GM21528 (cell line): ENCODE measurements at regions not wholly inside any gene's neighbourhood (a gene's known extent, or its start where the extent isn't known, plus 50 kb on each side); places are given as distances from the start of the nearest gene placed in this dataset.
"Not testable (repeated sequence)": the region's sequence is repeated elsewhere in the genome, so short reads cannot be mapped to it uniquely, and the experiment has no call there.

ENCODE experiments used
- ATAC-seq: cut with Tn5 transposase; IDR thresholded peaks from one replicate; pipeline ENCODE4 v1.9.1; 2021; ENCODE audit warnings: mild to moderate bottlenecking, moderate library complexity; ENCODE audit not compliant: unreplicated experiment, low FRiP score

DNA sequence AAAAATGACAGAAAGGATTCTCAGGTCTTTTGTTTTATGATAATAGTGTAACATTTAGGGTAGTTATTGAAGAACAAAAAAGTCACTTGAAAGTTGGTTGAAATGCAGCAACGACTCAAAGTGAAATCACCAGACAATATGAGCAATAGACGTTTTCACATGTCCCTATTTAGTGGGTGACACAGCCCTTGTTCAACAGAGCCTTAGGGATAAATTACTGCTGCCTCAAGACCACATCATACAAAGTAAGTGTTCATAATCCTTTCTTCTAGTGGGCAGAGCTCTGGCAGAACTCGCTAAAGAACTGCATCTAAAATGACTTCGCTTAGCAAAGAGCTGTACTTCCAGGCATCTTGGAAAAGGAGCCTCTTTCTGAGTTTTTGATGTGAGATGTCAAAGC is 128.5 kb upstream of the LMNTD1 start:
- ATAC-seq: no peak

DNA sequence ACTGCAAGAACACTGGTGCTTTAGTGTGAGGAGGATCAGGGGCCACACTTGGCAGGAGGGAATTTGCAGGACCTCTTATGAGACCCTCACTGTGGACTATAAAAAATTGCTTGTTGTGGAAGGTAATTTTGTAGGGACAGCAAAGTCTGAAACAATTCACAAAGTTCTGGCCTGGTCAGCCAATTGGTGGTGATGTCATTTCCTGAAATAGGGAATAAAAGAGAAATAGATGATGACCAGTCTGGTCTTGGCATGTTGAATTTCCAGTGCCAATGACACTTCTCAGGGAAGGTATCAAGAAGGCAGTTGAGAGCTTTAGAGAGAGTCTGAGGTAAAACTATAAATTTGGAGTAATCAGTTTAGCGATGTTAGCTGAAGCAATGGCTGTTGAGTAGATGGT is 129.3 kb upstream of the LMNTD1 start:
- no peak for ATAC-seq

DNA sequence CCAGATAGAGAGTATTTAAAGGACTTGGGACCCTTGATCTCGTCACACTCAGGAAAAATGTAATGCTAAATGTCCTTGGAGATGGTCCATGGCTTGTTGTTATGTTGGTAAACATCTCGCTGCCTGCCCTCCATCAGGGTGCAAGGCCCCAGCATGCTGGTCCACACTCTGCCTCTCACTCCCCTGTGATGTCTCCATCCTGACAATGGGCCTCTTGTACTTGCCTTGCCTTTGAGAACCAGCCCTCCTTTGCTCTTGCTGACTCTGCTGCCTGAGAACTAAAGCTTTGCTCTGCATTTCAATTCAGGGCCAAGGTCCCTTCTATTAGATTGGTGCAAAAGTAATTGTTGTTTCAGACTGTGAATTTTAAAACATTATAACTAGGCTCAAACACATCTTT is 131.0 kb upstream of the LMNTD1 start:
- ATAC-seq: no peak

DNA sequence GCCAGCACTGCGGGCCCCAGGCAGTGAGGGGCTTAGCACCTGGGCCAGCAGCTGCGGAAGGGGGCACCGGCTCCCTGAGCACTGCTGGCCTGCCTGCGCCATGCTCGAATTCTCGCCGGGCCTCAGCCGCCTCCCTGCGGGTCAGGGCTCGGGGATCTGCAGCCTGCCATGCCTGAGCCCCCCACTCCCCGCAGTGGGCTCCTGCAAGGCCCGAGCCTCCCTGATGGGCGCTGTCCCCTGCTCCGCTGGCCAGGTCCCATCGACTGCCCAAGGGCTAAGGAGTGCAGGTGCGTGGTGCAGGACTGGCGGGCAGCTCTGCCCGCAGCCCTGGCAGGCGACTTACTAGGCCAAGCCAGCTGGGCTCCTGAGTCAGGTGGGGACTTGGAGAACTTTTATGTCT is 133.3 kb upstream of the LMNTD1 start:
- no peak for ATAC-seq

DNA sequence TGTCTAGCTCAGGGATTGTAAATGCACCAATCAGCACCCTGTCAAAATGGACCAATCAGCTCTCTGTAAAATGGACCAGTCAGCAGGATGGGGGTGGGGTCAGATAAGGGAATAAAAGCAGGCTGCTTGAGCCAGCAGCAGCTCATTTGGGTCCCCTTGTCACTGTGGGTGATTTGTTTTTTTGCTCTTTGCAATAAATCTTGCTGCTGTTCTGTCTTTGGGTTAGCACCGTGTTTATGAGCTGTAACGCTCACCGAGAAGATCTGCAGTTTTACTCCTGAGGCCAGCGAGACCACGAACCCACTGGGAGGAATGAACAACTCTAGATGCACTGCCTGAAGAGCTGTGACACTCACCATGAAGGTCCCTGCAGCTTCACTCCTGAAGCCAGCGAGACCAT is 134.1 kb upstream of the LMNTD1 start:
- no peak for ATAC-seq

DNA sequence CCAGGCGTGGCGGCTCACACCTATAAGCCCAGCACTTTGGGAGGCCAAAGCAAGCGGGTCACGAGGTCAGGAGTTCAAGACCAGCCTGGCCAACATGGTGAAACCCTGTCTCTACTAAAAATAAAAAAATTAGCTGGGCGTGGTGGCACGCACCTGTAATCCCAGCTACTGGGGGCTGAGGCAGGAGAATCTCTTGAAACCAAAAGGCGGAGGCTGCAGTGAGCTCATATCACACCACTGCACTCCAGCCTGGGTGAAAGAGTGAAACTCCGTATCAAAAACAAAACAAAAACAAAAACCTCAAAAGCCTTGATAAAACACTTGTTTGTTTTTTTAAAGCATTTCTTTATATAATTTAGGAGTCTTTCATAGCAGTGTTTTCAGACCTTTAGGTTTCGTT is 135.8 kb upstream of the LMNTD1 start:
- not testable (repeated sequence) for ATAC-seq

DNA sequence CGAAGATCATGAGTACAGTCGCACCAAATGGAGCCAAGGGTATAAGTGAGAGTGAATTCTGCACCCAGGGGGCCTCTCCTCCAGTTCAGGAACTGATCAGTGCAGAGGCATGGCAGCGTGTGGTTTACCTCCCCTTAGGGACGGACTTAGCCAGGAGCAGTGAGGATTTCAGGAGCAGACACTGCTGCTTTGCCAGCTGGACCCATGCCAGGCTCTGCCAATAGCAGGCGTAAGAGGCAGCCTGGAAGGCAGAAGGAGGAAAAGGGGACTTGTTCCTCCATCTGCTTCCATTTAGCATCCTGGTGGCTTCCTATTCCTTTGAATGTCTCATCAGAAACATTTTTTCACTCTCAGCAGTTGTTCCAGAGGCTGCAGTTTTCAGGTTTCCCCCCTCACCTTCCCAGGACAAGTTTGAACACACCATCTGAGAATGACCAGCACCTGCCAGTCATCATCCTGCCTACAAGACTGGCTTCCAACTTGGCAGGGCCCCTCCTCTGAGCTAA is 137.0 kb upstream of the LMNTD1 start:
- no peak for ATAC-seq

DNA sequence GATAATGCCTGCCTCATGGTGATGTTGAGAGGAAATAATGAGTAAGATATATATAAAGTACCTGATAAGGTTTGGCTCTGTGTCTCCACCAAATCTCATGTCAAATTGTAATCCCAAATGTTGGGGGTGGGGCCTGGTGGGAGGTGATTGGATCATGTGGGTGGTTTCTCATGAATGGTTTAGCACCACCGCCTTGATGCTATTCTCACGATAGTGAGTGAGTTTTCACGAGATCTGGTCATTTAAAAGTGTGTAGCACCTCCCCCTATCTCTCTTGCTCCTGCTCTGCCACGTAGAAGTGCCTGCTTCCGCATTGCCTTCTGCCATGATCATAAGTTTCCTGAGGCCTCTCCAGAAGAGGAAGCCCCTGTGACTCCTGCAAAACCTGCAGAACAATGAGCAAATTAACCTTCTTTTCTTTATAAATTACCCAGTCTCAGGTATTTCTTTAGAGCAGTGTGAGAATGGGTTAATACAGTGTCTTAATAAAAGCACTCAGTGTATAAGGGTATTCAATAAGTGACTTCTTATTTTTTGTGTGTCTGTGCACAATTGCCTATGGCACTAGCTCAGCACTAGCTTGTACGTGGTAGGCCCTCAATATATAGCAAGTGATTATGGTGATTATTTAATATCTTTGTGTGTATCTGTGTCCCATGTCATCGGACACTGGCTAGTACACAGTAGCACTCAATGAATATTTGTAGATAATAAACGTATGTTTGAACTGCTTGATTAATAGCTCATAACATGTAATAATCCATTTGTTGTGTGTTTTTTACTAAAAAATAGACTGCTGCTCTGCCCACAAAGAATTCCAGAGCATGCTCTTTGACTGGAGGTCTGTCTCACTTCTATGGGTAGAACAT is 138.1 kb upstream of the LMNTD1 start:
- no peak for ATAC-seq

DNA sequence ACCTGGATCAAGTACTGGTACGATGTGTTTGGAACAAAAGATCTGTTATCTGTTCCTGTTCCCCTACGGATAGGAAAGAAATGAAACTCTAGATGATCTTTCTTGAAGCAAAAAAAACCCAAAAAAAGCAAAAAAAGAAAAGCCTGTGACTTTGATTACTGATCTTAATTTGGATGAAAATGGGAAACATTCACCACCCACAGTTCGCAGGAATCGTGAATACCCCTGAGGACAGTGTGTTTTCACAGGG is 138.7 kb upstream of the LMNTD1 start:
- no peak for ATAC-seq

DNA sequence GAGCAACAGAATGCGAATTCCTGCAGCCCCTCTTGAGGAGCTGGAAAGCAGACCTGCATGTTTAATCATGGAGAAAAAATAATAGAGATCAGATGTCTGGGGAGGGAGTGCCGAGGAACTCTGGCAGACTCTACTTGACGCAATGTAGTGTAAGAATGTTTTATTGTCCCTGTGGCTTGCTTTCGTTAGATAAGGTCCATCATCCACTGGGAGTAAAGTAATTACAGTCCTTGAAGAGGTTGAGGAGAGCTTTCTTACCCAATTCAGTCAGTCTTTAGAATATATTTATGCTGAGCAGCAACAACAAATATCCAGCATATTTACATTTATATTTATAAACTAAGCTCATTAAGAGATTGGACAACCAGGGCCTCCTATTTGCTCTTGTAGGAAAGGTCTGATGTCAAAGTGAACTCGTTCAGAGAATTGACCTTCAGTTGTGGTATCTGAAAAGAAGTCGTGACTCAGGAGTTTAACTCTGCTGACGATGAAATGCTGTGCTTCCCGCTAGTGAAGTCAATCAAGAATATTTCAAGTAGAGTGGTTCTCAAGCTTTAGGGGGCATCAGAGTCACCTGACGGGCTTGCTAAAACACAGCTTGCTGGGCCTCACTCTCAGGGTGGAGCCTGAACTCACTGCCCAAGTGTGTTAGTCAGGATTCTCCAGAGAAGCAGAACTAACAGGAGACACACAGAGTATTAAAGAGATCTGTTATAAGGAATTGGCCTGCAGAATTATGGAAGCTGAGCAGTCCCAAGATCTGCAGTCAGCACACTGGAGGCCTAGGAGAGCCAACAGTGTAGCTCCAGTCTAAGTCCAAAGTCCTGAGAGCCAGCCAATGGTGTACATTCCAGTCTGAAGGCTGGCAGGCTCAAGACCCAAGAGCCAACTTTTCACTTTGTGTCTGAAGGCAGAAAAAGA is 139.3 kb upstream of the LMNTD1 start:
- ATAC-seq: no peak

DNA sequence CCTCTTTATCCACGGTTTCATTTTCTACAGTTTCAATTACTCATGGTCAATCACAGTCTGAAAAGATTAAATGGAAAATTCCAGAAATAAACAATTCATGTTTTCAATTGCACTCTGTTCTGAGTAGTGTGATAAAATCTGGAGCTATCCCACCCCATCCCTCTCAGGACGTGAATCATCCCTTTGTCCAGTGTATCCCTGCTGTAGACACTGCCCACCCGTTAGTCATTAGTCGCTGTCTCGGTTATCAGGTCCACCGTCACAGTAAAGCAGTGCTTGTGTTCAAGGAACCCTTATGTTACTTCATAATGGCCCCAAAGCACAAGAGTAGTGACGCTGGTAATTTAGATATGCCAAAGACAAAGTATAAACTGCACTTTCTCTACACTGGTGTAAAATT is 141.0 kb upstream of the LMNTD1 start:
- no peak for ATAC-seq

DNA sequence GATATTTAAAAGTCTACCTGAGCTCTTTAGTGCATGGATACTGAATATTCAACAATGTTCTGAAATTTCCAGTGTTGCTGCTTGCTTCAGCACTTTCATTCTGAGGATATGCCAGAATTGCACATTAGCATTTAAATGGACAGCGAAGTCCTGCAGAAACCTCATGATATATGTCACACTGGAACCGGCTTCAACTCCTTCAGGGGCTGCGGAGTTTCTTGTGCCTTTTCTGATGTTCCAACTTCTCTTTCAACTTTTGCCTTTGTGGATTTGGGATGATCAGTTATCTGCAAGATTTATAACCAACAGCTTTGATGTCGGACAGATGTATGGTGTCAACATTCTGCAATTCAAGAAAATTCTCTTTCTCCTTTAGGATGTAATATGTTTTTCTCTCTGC is 142.5 kb upstream of the LMNTD1 start:
- no peak for ATAC-seq

DNA sequence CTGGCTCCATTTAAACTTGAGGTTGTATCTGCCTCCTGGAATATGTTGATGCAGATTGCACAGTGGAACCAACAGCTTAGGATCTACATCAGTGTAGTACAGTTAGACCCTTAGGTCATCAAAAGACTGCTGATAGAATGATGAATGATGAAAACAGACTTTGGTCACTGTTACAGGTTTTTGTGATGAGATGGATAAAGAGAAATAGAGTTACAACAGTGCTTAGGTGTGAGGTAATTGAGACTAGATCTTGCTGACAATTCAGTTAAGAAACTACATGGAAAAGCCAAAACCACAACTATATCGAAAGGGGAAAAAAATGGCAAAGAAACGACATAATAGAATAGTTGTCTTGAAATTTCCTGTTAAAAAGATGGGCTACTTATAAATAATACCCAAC is 145.7 kb upstream of the LMNTD1 start:
- no peak for ATAC-seq

DNA sequence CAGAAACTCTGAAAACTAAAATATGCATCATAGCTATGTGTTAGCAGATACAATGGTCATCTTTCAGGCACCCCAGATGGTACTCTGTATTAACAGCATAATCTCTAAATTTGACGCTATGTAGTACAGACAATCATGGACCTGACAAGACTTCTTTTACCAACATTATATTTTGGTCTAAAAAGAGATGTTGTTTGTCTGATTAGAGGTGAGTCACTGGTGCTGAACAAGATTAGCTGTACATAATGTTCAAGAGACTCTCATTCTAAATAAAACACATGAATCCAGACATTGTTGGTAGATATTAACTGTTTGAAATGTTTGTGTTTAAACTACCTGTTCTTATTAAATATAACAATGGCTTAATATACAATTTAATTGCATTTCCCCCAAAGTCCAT is 146.4 kb upstream of the LMNTD1 start:
- no peak for ATAC-seq

DNA sequence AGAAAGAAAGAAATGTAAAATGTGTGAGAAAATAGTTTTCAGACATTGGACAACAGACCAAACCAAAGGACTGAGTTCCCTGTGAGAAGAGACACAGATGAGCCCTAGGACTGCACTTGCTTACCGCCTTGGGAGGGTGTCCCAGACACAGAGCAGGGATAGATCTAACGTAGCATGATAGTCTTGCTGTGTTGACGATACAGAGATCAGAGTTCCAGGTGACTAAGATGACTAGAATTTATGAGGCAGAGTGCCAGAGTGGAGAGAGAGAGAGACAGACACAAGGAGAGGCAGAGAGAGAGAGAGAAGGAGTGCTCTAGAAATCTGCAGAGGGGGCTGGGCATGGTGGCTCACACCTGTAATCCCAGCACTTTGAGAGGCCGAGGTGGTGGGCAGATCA is 148.2 kb upstream of the LMNTD1 start:
- no peak for ATAC-seq

DNA sequence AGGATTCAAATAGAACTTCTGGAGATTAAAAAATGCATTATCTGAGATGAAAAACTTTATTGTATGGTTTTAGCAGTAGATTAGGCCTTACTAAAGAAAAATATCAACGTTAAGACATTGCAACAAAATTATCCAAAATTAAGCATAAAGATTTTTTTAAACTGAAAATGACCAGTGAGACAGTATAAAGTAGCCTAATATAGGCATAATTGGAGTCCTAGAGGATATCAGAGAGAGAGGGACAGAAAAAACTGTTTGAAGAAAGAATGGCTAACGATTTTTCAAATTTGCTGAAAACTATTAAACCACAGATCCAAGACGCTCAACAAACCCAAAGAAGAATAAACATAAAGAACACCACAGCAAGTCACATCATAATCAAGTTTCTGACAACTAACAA is 149.5 kb upstream of the LMNTD1 start:
- ATAC-seq: no peak

DNA sequence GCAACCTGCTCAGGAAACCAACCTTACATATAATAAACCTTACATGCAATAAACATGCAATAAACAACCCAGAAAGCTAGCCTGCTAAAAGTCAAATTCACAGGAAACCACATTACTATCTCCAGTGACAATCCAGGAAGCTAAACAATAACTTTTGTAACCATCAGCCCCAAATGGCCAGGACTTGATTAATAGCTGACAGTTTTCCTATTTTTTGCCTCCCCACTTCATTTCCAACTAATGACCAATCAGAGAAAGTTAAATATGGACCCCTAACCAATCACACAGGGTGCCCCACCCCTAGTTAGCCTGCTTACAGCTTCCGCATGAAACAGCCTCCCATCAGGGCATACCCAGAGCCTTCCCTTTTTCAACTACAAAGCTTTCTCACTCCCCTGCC is 152.2 kb upstream of the LMNTD1 start:
- ATAC-seq: no peak

DNA sequence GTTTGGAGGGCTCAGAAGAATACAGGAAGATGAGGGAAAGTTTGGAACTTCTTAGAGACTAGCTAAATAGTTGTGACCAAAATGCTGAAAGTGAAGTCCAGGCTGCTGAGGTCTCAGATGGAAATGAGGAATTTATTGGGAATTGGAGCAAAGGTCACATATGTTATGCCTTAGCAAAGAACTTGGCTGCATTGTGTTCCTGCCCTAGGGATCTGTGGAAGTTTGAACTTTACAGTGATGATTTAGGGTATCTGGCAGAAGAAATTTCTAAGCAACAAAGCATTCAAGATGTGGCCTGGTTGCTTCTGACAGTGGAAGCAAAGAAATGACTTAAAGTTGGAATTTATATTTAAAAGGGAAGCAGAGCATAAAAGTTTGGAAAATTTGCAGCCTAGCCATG is 153.6 kb upstream of the LMNTD1 start:
- not testable (repeated sequence) for ATAC-seq

DNA sequence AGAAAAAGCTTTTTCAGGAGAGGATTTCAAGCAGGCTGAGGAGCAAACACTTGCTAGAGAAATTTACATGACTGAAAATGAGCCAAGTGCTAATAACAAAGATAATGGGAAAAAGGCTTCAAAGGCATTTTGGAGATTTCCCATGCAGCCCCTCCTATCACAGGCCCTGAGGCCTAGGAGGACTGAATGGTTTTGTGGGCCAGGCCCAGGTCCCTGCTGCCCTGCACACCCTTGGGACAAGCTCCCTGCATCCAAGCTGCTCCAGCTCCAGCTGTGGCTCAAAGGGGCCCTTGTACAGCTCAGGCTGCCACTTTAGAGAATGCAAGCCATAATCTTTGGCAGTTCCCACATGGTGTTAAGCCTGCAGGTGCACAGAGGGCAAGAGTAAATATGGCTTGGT is 154.0 kb upstream of the LMNTD1 start:
- ATAC-seq: no peak

DNA sequence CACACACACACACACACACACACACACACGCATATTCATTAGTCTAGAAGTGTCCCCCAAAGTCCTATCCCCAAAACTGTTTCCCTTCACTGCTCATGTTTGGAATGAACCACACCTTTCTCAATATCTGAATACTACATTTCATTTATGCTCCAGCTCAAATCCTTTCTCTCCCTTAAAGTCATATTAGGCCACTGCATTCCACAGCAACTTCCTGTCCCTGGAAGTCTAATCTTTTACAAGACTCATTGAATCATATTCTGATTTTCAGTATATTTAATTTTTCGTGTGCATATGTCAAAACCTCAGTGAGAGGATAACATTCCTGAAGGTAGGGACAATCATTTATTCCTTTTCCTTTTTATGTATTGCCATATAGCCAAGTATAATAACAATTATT is 155.6 kb upstream of the LMNTD1 start:
- no peak for ATAC-seq

DNA sequence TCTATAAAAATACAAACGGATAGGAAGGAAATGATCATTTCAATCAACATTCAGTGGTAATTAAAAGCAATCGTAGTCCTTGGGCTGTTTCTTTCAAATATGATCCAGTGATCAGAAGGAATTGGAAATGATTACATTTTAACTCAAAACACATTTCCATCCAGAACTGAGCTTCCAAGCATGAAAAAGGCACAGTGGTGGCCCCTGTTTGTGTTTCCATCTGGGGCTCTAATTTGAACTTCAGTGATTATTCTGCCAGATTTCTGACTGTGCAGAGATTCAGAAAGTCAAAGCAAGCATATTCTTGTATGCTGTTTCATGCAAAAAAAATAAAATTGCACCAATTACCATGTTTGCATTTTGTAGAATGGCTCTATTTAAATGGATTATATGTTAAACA is 157.0 kb upstream of the LMNTD1 start:
- ATAC-seq: no peak
